ENCODE measurements at regions not wholly inside any gene's neighbourhood (a gene's known extent, or its start where the extent isn't known, plus 50 kb on each side); places are given as distances from the start of the nearest gene placed in this dataset.

DNA sequence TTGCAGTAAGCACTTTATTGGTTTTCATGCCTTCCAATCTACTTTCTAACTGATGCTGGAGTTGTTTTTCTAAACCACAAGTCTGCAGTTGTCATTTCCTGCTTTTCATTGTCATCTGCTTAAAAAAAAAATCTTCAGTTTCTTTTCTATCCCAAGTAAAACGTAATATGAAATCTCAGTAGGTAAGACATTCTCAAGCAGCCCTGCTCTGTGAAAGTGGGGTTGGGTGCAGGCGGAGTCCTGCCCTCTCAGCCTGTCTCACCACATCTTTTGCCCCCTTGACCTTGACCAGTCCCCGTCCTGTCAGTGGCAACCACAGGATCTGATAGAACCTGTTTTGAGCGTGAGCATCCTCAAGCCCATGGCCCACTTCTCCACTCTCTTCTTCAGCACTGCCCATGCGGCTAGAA lies 80.0 kb upstream of the CPO start:
- TF ChIP-seq EZH2 (IDR thresholded peaks at IDR 0.05; ENCODE audit: low read length, missing control alignments), result no peak
- TF ChIP-seq, protein P1, sequence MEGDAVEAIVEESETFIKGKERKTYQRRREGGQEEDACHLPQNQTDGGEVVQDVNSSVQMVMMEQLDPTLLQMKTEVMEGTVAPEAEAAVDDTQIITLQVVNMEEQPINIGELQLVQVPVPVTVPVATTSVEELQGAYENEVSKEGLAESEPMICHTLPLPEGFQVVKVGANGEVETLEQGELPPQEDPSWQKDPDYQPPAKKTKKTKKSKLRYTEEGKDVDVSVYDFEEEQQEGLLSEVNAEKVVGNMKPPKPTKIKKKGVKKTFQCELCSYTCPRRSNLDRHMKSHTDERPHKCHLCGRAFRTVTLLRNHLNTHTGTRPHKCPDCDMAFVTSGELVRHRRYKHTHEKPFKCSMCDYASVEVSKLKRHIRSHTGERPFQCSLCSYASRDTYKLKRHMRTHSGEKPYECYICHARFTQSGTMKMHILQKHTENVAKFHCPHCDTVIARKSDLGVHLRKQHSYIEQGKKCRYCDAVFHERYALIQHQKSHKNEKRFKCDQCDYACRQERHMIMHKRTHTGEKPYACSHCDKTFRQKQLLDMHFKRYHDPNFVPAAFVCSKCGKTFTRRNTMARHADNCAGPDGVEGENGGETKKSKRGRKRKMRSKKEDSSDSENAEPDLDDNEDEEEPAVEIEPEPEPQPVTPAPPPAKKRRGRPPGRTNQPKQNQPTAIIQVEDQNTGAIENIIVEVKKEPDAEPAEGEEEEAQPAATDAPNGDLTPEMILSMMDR (conservative IDR thresholded peaks at IDR 0.05 in 1 of 2, IDR thresholded peaks at IDR 0.05 in 1 of 2; ENCODE audit: low read depth in 1 of 2, low read length in 2 of 2), result no peak
